Loucy (cell line): ENCODE measurements at regions not wholly inside any gene's neighbourhood (a gene's known extent, or its start where the extent isn't known, plus 50 kb on each side); places are given as distances from the start of the nearest gene placed in this dataset.
"Not testable (repeated sequence)": the region's sequence is repeated elsewhere in the genome, so short reads cannot be mapped to it uniquely, and the experiment has no call there.

ENCODE experiments used
- H2AFZ ChIP-seq: fragments of 200-600 bp; sonication (generic); 2 replicates; pipeline ENCODE4 v1.6.0; 2016; ENCODE audit warnings: antibody characterized with exemption, mild to moderate bottlenecking, low read length, moderate library complexity
- H3F3A ChIP-seq: fragments of 200-600 bp; 2 replicates; pipeline ENCODE4 v1.6.0; 2016; ENCODE audit warnings: antibody characterized with exemption, low read depth, mild to moderate bottlenecking
- H3K27me3 ChIP-seq: fragments of 200-600 bp; sonication (generic); 2 replicates; pipeline ENCODE4 v1.6.1; 2014; ENCODE audit warnings: low read length, mild to moderate bottlenecking; ENCODE audit not compliant: insufficient read depth, poor library complexity, severe bottlenecking
- H3K36me3 ChIP-seq: fragments of 200-600 bp; sonication (generic); 2 replicates; pipeline ENCODE4 v1.6.1; 2016; ENCODE audit warnings: low read length; ENCODE audit not compliant: insufficient read depth
- H3K4me1 ChIP-seq: fragments of 200-600 bp; sonication (generic); 2 replicates; pipeline ENCODE4 v1.5.1; 2014; ENCODE audit warnings: low read length, mild to moderate bottlenecking; ENCODE audit not compliant: insufficient read depth, poor library complexity, severe bottlenecking
- H3K4me2 ChIP-seq: fragments of 200-600 bp; sonication (generic); 2 replicates; pipeline ENCODE4 v1.6.0; 2014; ENCODE audit warnings: antibody characterized with exemption, low read length, low read depth, mild to moderate bottlenecking; ENCODE audit not compliant: poor library complexity, severe bottlenecking
- H3K4me3 ChIP-seq: fragments of 200-600 bp; sonication (generic); 2 replicates; pipeline ENCODE4 v1.5.1; 2014; ENCODE audit warnings: low read length, mild to moderate bottlenecking, mixed read lengths; ENCODE audit not compliant: poor library complexity, severe bottlenecking
- H3K79me2 ChIP-seq: fragments of 200-600 bp; sonication (generic); 2 replicates; pipeline ENCODE4 v1.6.1; 2014; ENCODE audit warnings: low read length; ENCODE audit not compliant: insufficient read depth
- H3K9ac ChIP-seq: fragments of 200-600 bp; sonication (generic); 2 replicates; pipeline ENCODE4 v1.6.0; 2014; ENCODE audit warnings: mild to moderate bottlenecking, low read depth, low read length, moderate library complexity; ENCODE audit not compliant: poor library complexity, severe bottlenecking
- H3K9me2 ChIP-seq: fragments of 200-600 bp; sonication (generic); replicated peaks from 2 replicates; pipeline ENCODE4 v1.6.1; 2016; ENCODE audit warnings: low read depth, low read length, mixed read lengths
- H3K9me3 ChIP-seq: fragments of 200-600 bp; sonication (generic); 2 replicates; pipeline ENCODE4 v1.6.1; 2014; ENCODE audit warnings: mild to moderate bottlenecking, antibody characterized with exemption, low read length, low read depth; ENCODE audit not compliant: insufficient read depth
- H4K20me1 ChIP-seq: fragments of 200-600 bp; sonication (generic); 2 replicates; pipeline ENCODE4 v1.6.0; 2014; ENCODE audit warnings: antibody characterized with exemption, low read length, mild to moderate bottlenecking; ENCODE audit not compliant: insufficient read depth, poor library complexity, severe bottlenecking
- CTCF ChIP-seq: fragments of 200-600 bp; sonication (generic); conservative IDR thresholded peaks from 2 replicates; pipeline ENCODE4 v1.5.1; 2014; ENCODE audit warnings: mild to moderate bottlenecking, antibody characterized with exemption, low read length
- EZH2phosphoT487 ChIP-seq: fragments of 200-600 bp; IDR thresholded peaks from 2 replicates; pipeline ENCODE4 v1.6.1; 2018; ENCODE audit warnings: antibody characterized with exemption, mild to moderate bottlenecking, moderate library complexity, borderline replicate concordance

- H2AFZ ChIP-seq, H3K36me3 ChIP-seq, H3K4me2 ChIP-seq, H3F3A ChIP-seq, H3K9ac ChIP-seq, H3K9me3 ChIP-seq, H3K27me3 ChIP-seq, H3K9me2 ChIP-seq, H3K4me3 ChIP-seq, H4K20me1 ChIP-seq, H3K79me2 ChIP-seq, H3K4me1 ChIP-seq: not testable (repeated sequence)
These were observed 177.0 kb upstream of the TEKT4 start for GRCh38 chr2:94694236-94694635.

- not testable (repeated sequence) for H3K9me3 ChIP-seq, H3K4me2 ChIP-seq, H3K9ac ChIP-seq, H4K20me1 ChIP-seq, H3K36me3 ChIP-seq, H3K79me2 ChIP-seq, H2AFZ ChIP-seq, H3K27me3 ChIP-seq, H3F3A ChIP-seq, H3K4me1 ChIP-seq, H3K9me2 ChIP-seq, H3K4me3 ChIP-seq
These were observed 162.2 kb upstream of the TEKT4 start for GRCh38 chr2:94708982-94709381.

GRCh38 chr2:94725543-94725942, 145.7 kb upstream of the TEKT4 start:
- Histone ChIP-seq H4K20me1 (no peaks in the 10 kb centered on the region), H3K4me3 (no peak overlapping the region), H3K36me3 (no peaks in the 10 kb centered on the region), H3K4me2 (no peak overlapping the region), H2AFZ (no peak overlapping the region), H3K4me1 (no peaks in the 10 kb centered on the region), H3K9me3 (no peaks in the 10 kb centered on the region), H3F3A (no peaks in the 10 kb centered on the region), H3K27me3 (no peaks in the 10 kb centered on the region), H3K9ac (no peak overlapping the region), H3K79me2 (no peaks in the 10 kb centered on the region), H3K9me2 (no peaks in the 10 kb centered on the region)
- TF ChIP-seq CTCF (no peak), EZH2phosphoT487 (no peak)

GRCh38 chr2:94735536-94735935, 135.7 kb upstream of the TEKT4 start:
- not testable (repeated sequence) for H3K4me3 ChIP-seq, H3K9me2 ChIP-seq, H3F3A ChIP-seq, H3K9ac ChIP-seq, H4K20me1 ChIP-seq, H3K4me2 ChIP-seq, H3K27me3 ChIP-seq, H3K9me3 ChIP-seq, H2AFZ ChIP-seq, H3K36me3 ChIP-seq, H3K4me1 ChIP-seq, H3K79me2 ChIP-seq

GRCh38 chr2:94737145-94737544, 134.1 kb upstream of the TEKT4 start:
- not testable (repeated sequence) for H3K36me3 ChIP-seq, H3K9me2 ChIP-seq, H3K4me1 ChIP-seq, H3K27me3 ChIP-seq, H4K20me1 ChIP-seq, H3K79me2 ChIP-seq, H3K9me3 ChIP-seq, H3F3A ChIP-seq, H3K4me3 ChIP-seq, H2AFZ ChIP-seq, H3K9ac ChIP-seq, H3K4me2 ChIP-seq

- H3F3A ChIP-seq, H2AFZ ChIP-seq, H3K9me3 ChIP-seq, H3K36me3 ChIP-seq, H4K20me1 ChIP-seq, H3K9ac ChIP-seq, H3K4me1 ChIP-seq, H3K9me2 ChIP-seq, H3K27me3 ChIP-seq, H3K4me3 ChIP-seq, H3K4me2 ChIP-seq, H3K79me2 ChIP-seq: not testable (repeated sequence)
These were observed 133.4 kb upstream of the TEKT4 start for GRCh38 chr2:94737736-94738342.
